Lower leg skin (tissue), 4 donors: ENCODE measurements at regions not wholly inside any gene's neighbourhood (a gene's known extent, or its start where the extent isn't known, plus 50 kb on each side); places are given as distances from the start of the nearest gene placed in this dataset.

ENCODE experiments used
- DNase-seq, 2 donors: peaks; one replicate each; pipeline ENCODE4 v3.0.0-alpha.2; 2019; ENCODE audit warnings: low spot score in 2 of 2
- H3K4me3 ChIP-seq: fragments of 200-600 bp; sonication (generic); 2 replicates; pipeline ENCODE4 v1.5.1; 2017; ENCODE audit warnings: mild to moderate bottlenecking, low read depth; ENCODE audit not compliant: poor library complexity, severe bottlenecking
- CTCF ChIP-seq, 3 donors: fragments of 450-650 bp; IDR thresholded peaks; one replicate each; pipeline ENCODE4 v1.5.1; 2016; ENCODE audit warnings: antibody characterized with exemption in 3 of 3, mild to moderate bottlenecking in 3 of 3, moderate library complexity in 2 of 3
- POLR2A ChIP-seq, 2 donors: fragments of 450-650 bp; IDR thresholded peaks; one replicate each; pipeline ENCODE4 v1.6.1; 2016 to 2017; ENCODE audit warnings: antibody characterized with exemption in 2 of 2, mild to moderate bottlenecking in 1 of 2, moderate library complexity in 1 of 2
- WGBS, 2 donors: methylation state at CpG; one replicate each; pipeline ENCODE4 v1.1.5; 2018; 5-methylcytosine and 5-hydroxymethylcytosine counted together
- intact Hi-C: fragments of 100-400 bp; cut with DNase I; formaldehyde crosslinking; loops from one replicate; pipeline ENCODE4 v1.15.0; 2023; ENCODE audit warnings: low total_unique reads

- DNase-seq: no peak
- intact Hi-C loops: no loop called here
- 73 to 75% methylated on average over 7 of the region's 7 CpGs for WGBS, 2 donors
- H3K4me3 ChIP-seq: no peak overlapping the region
- TF ChIP-seq POLR2A (IDR thresholded peaks at IDR 0.05): no peak
- no peak for TF ChIP-seq CTCF (IDR thresholded peaks at IDR 0.05)
These were observed 202.6 kb upstream of the LHX5 start for GRCh38 chr12:113674302-113674701.

GRCh38 chr12:113673458-113674238, 202.0 kb upstream of the LHX5 start:
- no peak for TF ChIP-seq POLR2A (IDR thresholded peaks at IDR 0.05)
- intact Hi-C loops: no loop called here
- no peak for DNase-seq
- 71 to 73% methylated on average over 20 of the region's 20 CpGs for WGBS, 2 donors
- H3K4me3 ChIP-seq: no peak overlapping the region

GRCh38 chr12:113670742-113671141, 199.1 kb upstream of the LHX5 start:
- no peak overlapping the region for H3K4me3 ChIP-seq
- TF ChIP-seq POLR2A (IDR thresholded peaks at IDR 0.05): no peak
- TF ChIP-seq CTCF (IDR thresholded peaks at IDR 0.05): no peak
- 74 to 75% methylated on average over 1 of the region's 1 CpG for WGBS, 2 donors
- DNase-seq: no peak
- intact Hi-C loops: no loop called here

GRCh38 chr12:113667676-113668356, 196.1 kb upstream of the LHX5 start:
- no peak overlapping the region for H3K4me3 ChIP-seq
- no peak for DNase-seq
- WGBS, 2 donors: 48 to 61% methylated on average over 6 of the region's 6 CpGs
- no peak for TF ChIP-seq POLR2A (IDR thresholded peaks at IDR 0.05)
- intact Hi-C loops: no loop called here

- TF ChIP-seq CTCF (IDR thresholded peaks at IDR 0.05) (no peak), POLR2A (IDR thresholded peaks at IDR 0.05) (no peak)
- 67 to 76% methylated on average over 1 of the region's 1 CpG for WGBS, 2 donors
- intact Hi-C loops: no loop called here
- H3K4me3 ChIP-seq: no peak overlapping the region
- DNase-seq: no peak
These were observed 195.4 kb upstream of the LHX5 start for GRCh38 chr12:113667095-113667494.

GRCh38 chr12:113666223-113666622, 194.6 kb upstream of the LHX5 start:
- 71 to 75% methylated on average over 6 of the region's 6 CpGs for WGBS, 2 donors
- no peak for DNase-seq
- intact Hi-C loops: no loop called here
- no peak overlapping the region for H3K4me3 ChIP-seq
- TF ChIP-seq CTCF (IDR thresholded peaks at IDR 0.05): no peak
- no peak for TF ChIP-seq POLR2A (IDR thresholded peaks at IDR 0.05)
